ENCODE measurements at regions not wholly inside any gene's neighbourhood (a gene's known extent, or its start where the extent isn't known, plus 50 kb on each side); places are given as distances from the start of the nearest gene placed in this dataset.

DNA sequence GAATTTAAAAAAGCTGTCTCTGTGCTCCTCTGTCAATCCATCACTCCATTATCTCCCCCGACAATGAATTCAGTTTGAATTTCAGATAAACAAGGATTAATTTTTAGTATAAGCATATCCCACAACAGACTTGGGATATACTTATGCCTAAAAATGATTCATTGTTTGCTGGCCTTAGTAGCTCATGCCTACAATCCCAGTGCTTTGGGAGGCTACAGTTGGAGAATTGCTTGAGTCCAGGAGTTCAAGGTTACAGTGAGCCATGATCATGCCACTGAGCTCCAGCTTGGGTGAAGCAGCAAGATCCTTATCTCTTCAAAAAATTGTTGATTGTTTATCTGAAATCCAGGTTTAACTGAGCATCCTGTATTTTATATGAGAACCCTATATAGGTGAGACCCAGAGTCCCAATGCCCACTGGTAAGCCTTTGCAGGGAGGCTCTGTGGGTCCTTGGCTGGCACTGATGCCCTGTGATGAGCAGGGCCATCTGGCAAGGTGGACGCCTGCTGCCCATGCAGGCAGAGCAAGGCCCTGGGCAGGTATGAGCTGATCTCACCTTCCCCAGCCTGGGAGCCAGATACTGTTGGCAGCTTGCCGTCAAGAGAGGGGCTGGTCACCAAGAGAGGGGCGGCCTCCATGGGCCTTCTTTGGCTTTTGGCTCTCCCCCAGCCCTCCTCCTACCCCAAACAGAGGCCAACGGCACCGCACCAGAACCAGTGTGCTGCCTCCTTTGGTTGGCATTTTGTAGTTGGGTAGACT, 158.7 kb downstream of the SEC14L1 start (continued):
- TF ChIP-seq, protein P1, sequence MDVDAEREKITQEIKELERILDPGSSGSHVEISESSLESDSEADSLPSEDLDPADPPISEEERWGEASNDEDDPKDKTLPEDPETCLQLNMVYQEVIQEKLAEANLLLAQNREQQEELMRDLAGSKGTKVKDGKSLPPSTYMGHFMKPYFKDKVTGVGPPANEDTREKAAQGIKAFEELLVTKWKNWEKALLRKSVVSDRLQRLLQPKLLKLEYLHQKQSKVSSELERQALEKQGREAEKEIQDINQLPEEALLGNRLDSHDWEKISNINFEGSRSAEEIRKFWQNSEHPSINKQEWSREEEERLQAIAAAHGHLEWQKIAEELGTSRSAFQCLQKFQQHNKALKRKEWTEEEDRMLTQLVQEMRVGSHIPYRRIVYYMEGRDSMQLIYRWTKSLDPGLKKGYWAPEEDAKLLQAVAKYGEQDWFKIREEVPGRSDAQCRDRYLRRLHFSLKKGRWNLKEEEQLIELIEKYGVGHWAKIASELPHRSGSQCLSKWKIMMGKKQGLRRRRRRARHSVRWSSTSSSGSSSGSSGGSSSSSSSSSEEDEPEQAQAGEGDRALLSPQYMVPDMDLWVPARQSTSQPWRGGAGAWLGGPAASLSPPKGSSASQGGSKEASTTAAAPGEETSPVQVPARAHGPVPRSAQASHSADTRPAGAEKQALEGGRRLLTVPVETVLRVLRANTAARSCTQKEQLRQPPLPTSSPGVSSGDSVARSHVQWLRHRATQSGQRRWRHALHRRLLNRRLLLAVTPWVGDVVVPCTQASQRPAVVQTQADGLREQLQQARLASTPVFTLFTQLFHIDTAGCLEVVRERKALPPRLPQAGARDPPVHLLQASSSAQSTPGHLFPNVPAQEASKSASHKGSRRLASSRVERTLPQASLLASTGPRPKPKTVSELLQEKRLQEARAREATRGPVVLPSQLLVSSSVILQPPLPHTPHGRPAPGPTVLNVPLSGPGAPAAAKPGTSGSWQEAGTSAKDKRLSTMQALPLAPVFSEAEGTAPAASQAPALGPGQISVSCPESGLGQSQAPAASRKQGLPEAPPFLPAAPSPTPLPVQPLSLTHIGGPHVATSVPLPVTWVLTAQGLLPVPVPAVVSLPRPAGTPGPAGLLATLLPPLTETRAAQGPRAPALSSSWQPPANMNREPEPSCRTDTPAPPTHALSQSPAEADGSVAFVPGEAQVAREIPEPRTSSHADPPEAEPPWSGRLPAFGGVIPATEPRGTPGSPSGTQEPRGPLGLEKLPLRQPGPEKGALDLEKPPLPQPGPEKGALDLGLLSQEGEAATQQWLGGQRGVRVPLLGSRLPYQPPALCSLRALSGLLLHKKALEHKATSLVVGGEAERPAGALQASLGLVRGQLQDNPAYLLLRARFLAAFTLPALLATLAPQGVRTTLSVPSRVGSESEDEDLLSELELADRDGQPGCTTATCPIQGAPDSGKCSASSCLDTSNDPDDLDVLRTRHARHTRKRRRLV (CRISPR knock-in tag; IDR thresholded peaks at IDR 0.05) = no peak
- TF ChIP-seq, protein P2, sequence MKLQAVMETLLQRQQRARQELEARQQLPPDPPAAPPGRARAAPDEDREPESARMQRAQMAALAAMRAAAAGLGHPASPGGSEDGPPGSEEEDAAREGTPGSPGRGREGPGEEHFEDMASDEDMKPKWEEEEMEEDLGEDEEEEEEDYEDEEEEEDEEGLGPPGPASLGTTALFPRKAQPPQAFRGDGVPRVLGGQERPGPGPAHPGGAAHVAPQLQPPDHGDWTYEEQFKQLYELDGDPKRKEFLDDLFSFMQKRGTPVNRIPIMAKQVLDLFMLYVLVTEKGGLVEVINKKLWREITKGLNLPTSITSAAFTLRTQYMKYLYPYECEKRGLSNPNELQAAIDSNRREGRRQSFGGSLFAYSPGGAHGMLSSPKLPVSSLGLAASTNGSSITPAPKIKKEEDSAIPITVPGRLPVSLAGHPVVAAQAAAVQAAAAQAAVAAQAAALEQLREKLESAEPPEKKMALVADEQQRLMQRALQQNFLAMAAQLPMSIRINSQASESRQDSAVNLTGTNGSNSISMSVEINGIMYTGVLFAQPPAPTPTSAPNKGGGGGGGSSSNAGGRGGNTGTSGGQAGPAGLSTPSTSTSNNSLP (IDR thresholded peaks at IDR 0.05; ENCODE audit: low read depth, low read length) = no peak
- TF ChIP-seq PRPF4 (IDR thresholded peaks at IDR 0.05; ENCODE audit: low read depth, low read length, poor library complexity, severe bottlenecking) (no peak), SNAPC2 (CRISPR knock-in tag; IDR thresholded peaks at IDR 0.05) (no peak), ZFP36L2 (CRISPR knock-in tag; IDR thresholded peaks at IDR 0.05) (no peak), WIZ (CRISPR knock-in tag; IDR thresholded peaks at IDR 0.05) (no peak), ZNF7 (CRISPR knock-in tag; IDR thresholded peaks at IDR 0.05) (no peak), GABPA (IDR thresholded peaks at IDR 0.05; ENCODE audit: low read depth, low read length) (no peak), GABPA (CRISPR knock-in tag; IDR thresholded peaks at IDR 0.05; ENCODE audit: low read depth) (no peak), ARID2 (CRISPR knock-in tag; IDR thresholded peaks at IDR 0.05; ENCODE audit: borderline replicate concordance) (no peak), SKI (IDR thresholded peaks at IDR 0.05; ENCODE audit: partially characterized antibody) (no peak), RFXANK (CRISPR knock-in tag; IDR thresholded peaks at IDR 0.05) (no peak), ZFP90 (CRISPR knock-in tag; IDR thresholded peaks at IDR 0.05; ENCODE audit: borderline replicate concordance) (no peak), ZNF264 (CRISPR knock-in tag; IDR thresholded peaks at IDR 0.05) (no peak), HOXA3 (CRISPR knock-in tag; IDR thresholded peaks at IDR 0.05) (no peak), ZNF790 (CRISPR knock-in tag; IDR thresholded peaks at IDR 0.05; ENCODE audit: borderline replicate concordance) (no peak), ZNF605 (CRISPR knock-in tag; IDR thresholded peaks at IDR 0.05) (no peak), SRSF9 (IDR thresholded peaks at IDR 0.05; ENCODE audit: borderline replicate concordance, insufficient read depth, low read depth, low read length, poor library complexity, severe bottlenecking) (no peak)
- TF ChIP-seq, protein P3, sequence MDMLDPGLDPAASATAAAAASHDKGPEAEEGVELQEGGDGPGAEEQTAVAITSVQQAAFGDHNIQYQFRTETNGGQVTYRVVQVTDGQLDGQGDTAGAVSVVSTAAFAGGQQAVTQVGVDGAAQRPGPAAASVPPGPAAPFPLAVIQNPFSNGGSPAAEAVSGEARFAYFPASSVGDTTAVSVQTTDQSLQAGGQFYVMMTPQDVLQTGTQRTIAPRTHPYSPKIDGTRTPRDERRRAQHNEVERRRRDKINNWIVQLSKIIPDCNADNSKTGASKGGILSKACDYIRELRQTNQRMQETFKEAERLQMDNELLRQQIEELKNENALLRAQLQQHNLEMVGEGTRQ (IDR thresholded peaks at IDR 0.05; ENCODE audit: low read depth, low read length) = no peak
- TF ChIP-seq, protein P3 (CRISPR knock-in tag; IDR thresholded peaks at IDR 0.05; ENCODE audit: borderline replicate concordance) = no peak
- TF ChIP-seq, protein P4, sequence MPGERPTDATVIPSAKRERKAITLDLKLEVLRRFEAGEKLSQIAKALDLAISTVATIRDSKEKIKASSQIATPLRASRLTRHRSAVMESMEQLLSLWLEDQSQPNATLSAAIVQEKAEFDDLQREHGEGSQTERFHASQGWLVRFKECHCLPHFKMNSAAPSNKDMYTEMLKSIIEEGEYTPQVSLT (CRISPR knock-in tag; IDR thresholded peaks at IDR 0.05; ENCODE audit: borderline replicate concordance, low read depth) = no peak

Measured in HepG2 (cell line).